ENCODE measurements at regions not wholly inside any gene's neighbourhood (a gene's known extent, or its start where the extent isn't known, plus 50 kb on each side); places are given as distances from the start of the nearest gene placed in this dataset.

DNA sequence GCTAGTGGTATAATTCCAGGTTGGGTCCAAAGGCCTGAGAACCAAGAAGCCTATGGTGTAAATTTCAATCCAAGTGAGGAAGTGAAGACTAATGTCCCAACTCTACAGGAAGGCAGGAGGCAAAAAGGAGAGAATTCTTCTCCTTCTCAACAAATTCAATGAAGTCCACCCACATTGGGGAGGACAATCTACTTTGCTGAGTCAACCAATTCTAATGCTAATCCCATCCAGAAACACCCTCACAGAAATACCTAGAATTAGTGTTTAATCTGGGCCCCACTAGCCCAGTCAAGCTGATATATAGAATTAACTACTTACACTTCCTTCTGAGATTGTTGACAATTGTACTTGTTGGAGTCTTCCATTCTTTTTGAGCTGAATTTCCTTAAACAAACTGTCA is 413.2 kb upstream of the PHF14 start:
- TF ChIP-seq, protein P1, sequence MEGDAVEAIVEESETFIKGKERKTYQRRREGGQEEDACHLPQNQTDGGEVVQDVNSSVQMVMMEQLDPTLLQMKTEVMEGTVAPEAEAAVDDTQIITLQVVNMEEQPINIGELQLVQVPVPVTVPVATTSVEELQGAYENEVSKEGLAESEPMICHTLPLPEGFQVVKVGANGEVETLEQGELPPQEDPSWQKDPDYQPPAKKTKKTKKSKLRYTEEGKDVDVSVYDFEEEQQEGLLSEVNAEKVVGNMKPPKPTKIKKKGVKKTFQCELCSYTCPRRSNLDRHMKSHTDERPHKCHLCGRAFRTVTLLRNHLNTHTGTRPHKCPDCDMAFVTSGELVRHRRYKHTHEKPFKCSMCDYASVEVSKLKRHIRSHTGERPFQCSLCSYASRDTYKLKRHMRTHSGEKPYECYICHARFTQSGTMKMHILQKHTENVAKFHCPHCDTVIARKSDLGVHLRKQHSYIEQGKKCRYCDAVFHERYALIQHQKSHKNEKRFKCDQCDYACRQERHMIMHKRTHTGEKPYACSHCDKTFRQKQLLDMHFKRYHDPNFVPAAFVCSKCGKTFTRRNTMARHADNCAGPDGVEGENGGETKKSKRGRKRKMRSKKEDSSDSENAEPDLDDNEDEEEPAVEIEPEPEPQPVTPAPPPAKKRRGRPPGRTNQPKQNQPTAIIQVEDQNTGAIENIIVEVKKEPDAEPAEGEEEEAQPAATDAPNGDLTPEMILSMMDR (IDR thresholded peaks at IDR 0.05), result no peak
- TF ChIP-seq EP300 (IDR thresholded peaks at IDR 0.05) (no peak), POLR2A (IDR thresholded peaks at IDR 0.05) (no peak), POLR2AphosphoS5 (IDR thresholded peaks at IDR 0.05) (no peak)

Measured in upper lobe of left lung (tissue), 4 donors.